IMR-90 (cell line): ENCODE measurements at regions not wholly inside any gene's neighbourhood (a gene's known extent, or its start where the extent isn't known, plus 50 kb on each side); places are given as distances from the start of the nearest gene placed in this dataset.

Experiments used
- ATAC-seq: fragments of 200-7000 bp; cut with Tn5 transposase; 2 replicates; pipeline ENCODE4 v1.9.1; 2020; ENCODE audit warnings: low read depth, mild to moderate bottlenecking, moderate library complexity
- BruUV-seq: library from RNA; stranded (reverse); fragments of 400-500 nt; replicated peaks from 2 replicates; lab custom pipeline; 2021; lab: Mats Ljungman, UMichigan
- CTCF ChIA-PET: fragments of 300-600 bp; formaldehyde crosslinking; extraction: SDS; loops from one replicate; lab custom pipeline; 2021; ENCODE audit warnings: antibody characterized with exemption; lab: Yijun Ruan, JAX
- POLR2A ChIA-PET: fragments of 300-600 bp; sonication (Branson Sonifier 250); formaldehyde crosslinking; loops from one replicate; lab custom pipeline; 2022; ENCODE audit warnings: antibody characterized with exemption; ENCODE audit not compliant: unreplicated experiment; lab: Charles Lee
- DNase-seq: peaks from one replicate; pipeline ENCODE4 v3.0.0; 2013
- H2AFZ ChIP-seq: replicated peaks from 2 replicates; pipeline ENCODE3; 2013; ENCODE audit warnings: low read length, mild to moderate bottlenecking; ENCODE audit not compliant: poor library complexity
- H2AK5ac ChIP-seq: 2 replicates; pipeline ENCODE4 v1.6.1; 2013; ENCODE audit warnings: low read depth, low read length, inconsistent platforms
- H2AK9ac ChIP-seq: replicated peaks from 2 replicates; pipeline ENCODE3; 2013; ENCODE audit warnings: mild to moderate bottlenecking, low read depth, low read length, moderate library complexity; ENCODE audit not compliant: poor library complexity
- H2BK120ac ChIP-seq: 2 replicates; pipeline ENCODE4 v1.6.1; 2013; ENCODE audit warnings: low read depth, low read length, inconsistent platforms
- H2BK15ac ChIP-seq: 3 replicates; pipeline ENCODE4 v1.6.1; 2013; ENCODE audit warnings: low read depth, low read length, inconsistent platforms
- H2BK20ac ChIP-seq: 2 replicates; pipeline ENCODE4 v1.6.1; 2013; ENCODE audit warnings: low read depth, mild to moderate bottlenecking, inconsistent platforms, low read length, moderate library complexity
- H2BK5ac ChIP-seq: 2 replicates; pipeline ENCODE4 v1.6.1; 2013; ENCODE audit warnings: mild to moderate bottlenecking, low read depth, low read length, inconsistent platforms; ENCODE audit not compliant: poor library complexity, severe bottlenecking
- H3K14ac ChIP-seq: replicated peaks from 2 replicates; pipeline ENCODE4 v1.6.1; 2013; ENCODE audit warnings: low read depth, low read length, inconsistent platforms
- H3K18ac ChIP-seq: 2 replicates; pipeline ENCODE4 v1.6.1; 2013; ENCODE audit warnings: low read depth, low read length, control low read depth
- H3K23ac ChIP-seq: 2 replicates; pipeline ENCODE4 v1.6.1; 2013; ENCODE audit warnings: low read depth, low read length, inconsistent platforms
- H3K27ac ChIP-seq: 2 replicates; pipeline ENCODE4 v1.5.1; 2013; ENCODE audit warnings: mild to moderate bottlenecking, control low read depth, low read length; ENCODE audit not compliant: insufficient read depth
- H3K27me3 ChIP-seq: 2 replicates; pipeline ENCODE4 v1.6.1; 2013; ENCODE audit warnings: low read length; ENCODE audit not compliant: control insufficient read depth, insufficient read depth
- H3K36me3 ChIP-seq: 2 replicates; pipeline ENCODE4 v1.6.1; 2013; ENCODE audit warnings: low read length, mixed read lengths; ENCODE audit not compliant: control insufficient read depth, insufficient read depth
- H3K4ac ChIP-seq: 2 replicates; pipeline ENCODE4 v1.6.1; 2013; ENCODE audit warnings: low read depth, low read length, inconsistent platforms
- H3K4me1 ChIP-seq: 2 replicates; pipeline ENCODE4 v1.6.1; 2013; ENCODE audit warnings: low read length, mixed read lengths; ENCODE audit not compliant: control insufficient read depth, insufficient read depth
- H3K4me2 ChIP-seq: 2 replicates; pipeline ENCODE4 v1.6.1; 2013; ENCODE audit warnings: low read depth, mild to moderate bottlenecking, control low read depth, low read length, moderate library complexity
- H3K4me3 ChIP-seq: 2 replicates; pipeline ENCODE4 v1.5.1; 2013; ENCODE audit warnings: low read depth, mild to moderate bottlenecking, control low read depth, low read length, moderate library complexity; ENCODE audit not compliant: insufficient read depth
- H3K56ac ChIP-seq: 2 replicates; pipeline ENCODE4 v1.6.1; 2013; ENCODE audit warnings: low read length, inconsistent platforms; ENCODE audit not compliant: insufficient read depth; ENCODE audit errors: extremely low read depth
- H3K79me1 ChIP-seq, 2 experiments: 2 replicates each; pipeline ENCODE4 v1.6.1; 2013; ENCODE audit warnings: low read length in 2 of 2, inconsistent platforms in 1 of 2, low read depth in 1 of 2
- H3K9ac ChIP-seq: 2 replicates; pipeline ENCODE4 v1.6.1; 2013; ENCODE audit warnings: low read depth, low read length, control low read depth
- H3K9me1 ChIP-seq: 2 replicates; pipeline ENCODE4 v1.6.1; 2013; ENCODE audit warnings: low read length, inconsistent platforms; ENCODE audit not compliant: insufficient read depth
- H3K9me3 ChIP-seq: 2 replicates; pipeline ENCODE4 v1.6.1; 2013; ENCODE audit warnings: low read length; ENCODE audit not compliant: control insufficient read depth, insufficient read depth
- H4K20me1 ChIP-seq: 2 replicates; pipeline ENCODE4 v1.6.1; 2013; ENCODE audit warnings: low read length, inconsistent platforms; ENCODE audit not compliant: insufficient read depth
- H4K5ac ChIP-seq: 2 replicates; pipeline ENCODE4 v1.6.1; 2013; ENCODE audit warnings: mild to moderate bottlenecking, low read depth, low read length, control low read depth
- H4K8ac ChIP-seq, 2 experiments: 2 replicates each; pipeline ENCODE4 v1.6.1; 2013; ENCODE audit warnings: low read depth in 2 of 2, low read length in 2 of 2, control low read depth in 1 of 2, inconsistent platforms in 1 of 2
- H4K91ac ChIP-seq: 2 replicates; pipeline ENCODE4 v1.6.1; 2013; ENCODE audit warnings: low read depth, low read length, inconsistent platforms; ENCODE audit not compliant: insufficient read depth
- BHLHE40 ChIP-seq: fragments of 150-350 bp; IDR thresholded peaks from 2 replicates; pipeline ENCODE4 v1.6.1; 2016; ENCODE audit warnings: mild to moderate bottlenecking, low read depth, low read length
- CEBPB ChIP-seq: IDR thresholded peaks from 2 replicates; pipeline ENCODE4 v1.6.1; 2012; ENCODE audit warnings: low read depth, low read length, improper control_type of control experiment
- CHD1 ChIP-seq: IDR thresholded peaks from 2 replicates; pipeline ENCODE4 v1.6.1; 2012; ENCODE audit warnings: low read depth, low read length, improper control_type of control experiment
- CTCF ChIP-seq: conservative IDR thresholded peaks from 2 replicates; pipeline ENCODE4 v1.5.1; 2012; ENCODE audit warnings: mild to moderate bottlenecking, low read depth, low read length, improper control_type of control experiment
- ELK1 ChIP-seq: fragments of 150-350 bp; IDR thresholded peaks from 2 replicates; pipeline ENCODE4 v1.6.1; 2016; ENCODE audit warnings: low read depth, mild to moderate bottlenecking, low read length, moderate library complexity, borderline replicate concordance
- FOS ChIP-seq: fragments of 150-350 bp; IDR thresholded peaks from 2 replicates; pipeline ENCODE4 v1.6.1; 2016; ENCODE audit warnings: low read depth, low read length
- MXI1 ChIP-seq: IDR thresholded peaks from 2 replicates; pipeline ENCODE4 v1.6.1; 2012; ENCODE audit warnings: low read depth, mild to moderate bottlenecking, low read length, moderate library complexity, borderline replicate concordance
- NFE2L2 ChIP-seq: fragments of 150-350 bp; IDR thresholded peaks from 2 replicates; pipeline ENCODE4 v1.6.1; 2016; ENCODE audit warnings: low read depth, mild to moderate bottlenecking, low read length
- POLR2A ChIP-seq: IDR thresholded peaks from 2 replicates; pipeline ENCODE4 v1.6.1; 2012; ENCODE audit warnings: mild to moderate bottlenecking, low read depth, low read length
- RAD21 ChIP-seq: IDR thresholded peaks from 2 replicates; pipeline ENCODE4 v1.6.1; 2012; ENCODE audit warnings: low read length, improper control_type of control experiment
- RCOR1 ChIP-seq: IDR thresholded peaks from 2 replicates; pipeline ENCODE4 v1.6.1; 2012; ENCODE audit warnings: mild to moderate bottlenecking, low read length, improper control_type of control experiment; ENCODE audit not compliant: insufficient replicate concordance
- SMC3 ChIP-seq: fragments of 150-350 bp; IDR thresholded peaks from 2 replicates; pipeline ENCODE4 v1.6.1; 2016; ENCODE audit warnings: low read depth, mild to moderate bottlenecking, antibody characterized with exemption, low read length, moderate library complexity
- dilution Hi-C: fragments of 300-500 bp; cut with HindIII; formaldehyde crosslinking; loops from one replicate; pipeline ENCODE4 v1.14.3; 2018; ENCODE audit warnings: low sequenced_read_pairs; ENCODE audit not compliant: unreplicated experiment
- in situ Hi-C: fragments of 300-500 bp; cut with MboI; formaldehyde crosslinking; loops from 3 replicates; pipeline ENCODE4 v1.14.3; 2019; ENCODE audit warnings: low sequenced_read_pairs, inconsistent platforms, mixed read lengths
- intact Hi-C: fragments of 100-400 bp; cut with micrococcal nuclease; formaldehyde crosslinking; loops from 2 replicates; pipeline ENCODE4 v1.10.0; 2022

- H4K91ac ChIP-seq = no peak overlapping the region
- no peak overlapping the region; the same call in 1 of the 2 replicates for H3K56ac ChIP-seq
- H3K27ac ChIP-seq = no peak overlapping the region
- no peak overlapping the region for H2BK5ac ChIP-seq
- H4K5ac ChIP-seq = no peak overlapping the region
- H3K9ac ChIP-seq = no peak overlapping the region
- H3K14ac ChIP-seq = no peak overlapping the region
- intact Hi-C loops (no loop called here), in situ Hi-C loops (no loop called here), dilution Hi-C loops (no loop called here)
- no peak for ATAC-seq
- H3K79me1 ChIP-seq = no peaks in the 10 kb centered on the region
- no peak overlapping the region for H3K4ac ChIP-seq
- no peak overlapping the region for H2AFZ ChIP-seq
- H2AK9ac ChIP-seq = no peak overlapping the region
- no peak overlapping the region for H2BK20ac ChIP-seq
- TF ChIP-seq CTCF = no peak
- TF ChIP-seq CHD1 = no peak
- TF ChIP-seq FOS = no peak
- TF ChIP-seq POLR2A = no peak
- no peak for TF ChIP-seq MXI1
- no peak for TF ChIP-seq BHLHE40
- no peak for TF ChIP-seq RAD21
- no peak for TF ChIP-seq SMC3
- no peak for TF ChIP-seq ELK1
- TF ChIP-seq NFE2L2 = no peak
- no peak for TF ChIP-seq CEBPB
- no peak for TF ChIP-seq RCOR1
- ChIA-PET POLR2A (no interaction called here), CTCF (no interaction called here)
- H4K8ac ChIP-seq = no peak overlapping the region
- H2AK5ac ChIP-seq = no peak overlapping the region
- no peaks in the 10 kb centered on the region for H3K9me1 ChIP-seq
- no peaks in the 10 kb centered on the region for H4K20me1 ChIP-seq
- no peaks in the 10 kb centered on the region for H3K4me1 ChIP-seq
- H3K18ac ChIP-seq = no peak overlapping the region
- BruUV-seq = no TSS peak
- H3K27me3 ChIP-seq = no peaks in the 10 kb centered on the region
- no peak for DNase-seq
- no peak overlapping the region for H3K4me2 ChIP-seq
- H3K36me3 ChIP-seq = no peaks in the 10 kb centered on the region
- H3K9me3 ChIP-seq = peaks cover 7% of the 10 kb centered on the region
- no peak overlapping the region for H2BK120ac ChIP-seq
- H3K23ac ChIP-seq = no peak overlapping the region
- H3K4me3 ChIP-seq = no peak overlapping the region
- no peak overlapping the region for H2BK15ac ChIP-seq
Observed at GRCh38 chr4:66923081-66923865, 622.0 kb downstream of the CENPC start.
